ENCODE measurements at regions not wholly inside any gene's neighbourhood (a gene's known extent, or its start where the extent isn't known, plus 50 kb on each side); places are given as distances from the start of the nearest gene placed in this dataset.
"Not testable (repeated sequence)": the region's sequence is repeated elsewhere in the genome, so short reads cannot be mapped to it uniquely, and the experiment has no call there.

DNA sequence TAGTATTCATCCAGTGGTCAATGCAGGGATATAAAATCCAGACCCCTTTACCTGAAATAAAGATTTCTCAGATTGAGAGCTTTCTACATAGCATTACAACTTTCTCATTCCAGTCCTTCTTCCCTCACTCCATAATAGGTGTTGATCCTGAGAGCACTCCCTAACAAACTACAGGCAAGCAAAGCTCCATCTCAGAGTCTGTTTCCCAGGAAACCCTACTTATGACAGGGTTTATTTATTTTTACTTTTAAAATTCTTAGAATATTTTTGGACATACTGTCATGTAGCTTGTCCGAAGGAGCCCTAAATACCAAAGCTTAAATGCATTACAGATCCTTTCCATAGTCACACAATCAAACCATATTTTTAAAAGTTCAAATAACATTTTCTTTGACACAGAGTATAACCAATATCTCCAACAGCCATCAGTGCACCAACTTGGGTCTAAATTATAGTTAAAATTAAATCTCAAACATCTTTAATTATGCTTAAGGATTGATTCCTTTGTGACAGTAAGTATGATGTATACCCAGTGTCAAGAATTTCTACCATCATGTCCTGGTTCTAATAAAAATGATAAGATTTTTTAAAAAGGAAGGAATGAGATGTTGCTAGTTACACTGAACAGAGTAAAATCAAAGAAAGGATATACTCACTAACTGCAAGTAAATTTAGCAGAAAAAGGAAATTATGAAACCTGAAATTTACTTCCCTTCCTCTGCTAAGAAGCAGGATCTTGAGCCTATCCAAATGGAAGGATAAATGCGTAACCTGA lies 580.4 kb upstream of the ADGRL3 start:
- no peak for DNase-seq (ENCODE audit: low read depth, low spot score)

- no peak for DNase-seq (ENCODE audit: low read depth, low spot score)
Observed at GRCh38 chr4:60637976-60638375, 562.1 kb upstream of the ADGRL3 start.

DNA sequence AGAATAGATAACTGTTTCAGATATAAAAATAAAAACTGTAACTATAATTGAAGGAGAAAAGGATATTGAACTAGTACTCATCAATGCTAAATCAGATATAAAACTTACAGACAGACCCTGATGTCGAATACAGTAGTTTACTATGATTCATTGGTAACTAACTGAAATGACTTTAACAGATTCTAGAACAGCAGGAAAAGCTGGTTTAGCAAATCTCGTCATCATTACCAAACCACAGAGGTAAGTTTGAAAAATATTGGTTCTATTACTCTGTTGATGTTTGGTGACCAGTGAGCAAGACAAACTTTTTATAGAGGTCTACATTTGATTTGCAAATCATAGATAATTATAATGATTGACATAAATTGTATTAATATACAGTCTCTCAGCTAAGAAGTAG lies 551.4 kb upstream of the ADGRL3 start:
- no peak for DNase-seq (ENCODE audit: low read depth, low spot score)

- DNase-seq (ENCODE audit: low read depth, low spot score) = no peak
Observed at GRCh38 chr4:60652933-60653332, 547.2 kb upstream of the ADGRL3 start.

DNA sequence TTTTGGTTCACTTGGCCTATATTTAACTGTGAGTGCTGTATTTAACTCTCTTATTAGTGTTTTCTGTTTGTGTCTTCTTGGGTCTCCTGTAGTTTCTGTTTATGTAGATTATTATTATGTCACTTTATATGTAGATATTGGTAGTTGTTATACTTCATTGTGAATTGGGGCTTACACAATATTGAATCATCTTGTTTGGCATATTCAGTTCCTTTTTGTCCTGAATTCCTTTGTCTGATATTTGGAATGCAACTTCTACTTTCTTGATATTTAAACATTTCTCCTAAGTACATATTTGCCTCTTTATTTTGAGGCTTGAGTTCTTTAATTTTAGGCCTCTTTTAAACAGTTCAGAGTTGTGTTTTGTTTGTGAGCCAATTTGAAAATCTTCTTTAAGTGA lies 544.8 kb upstream of the ADGRL3 start:
- DNase-seq (ENCODE audit: low read depth, low spot score) = no peak

GRCh38 chr4:60656171-60656570 lies 544.0 kb upstream of the ADGRL3 start:
- no peak for DNase-seq (ENCODE audit: low read depth, low spot score)

- no peak for DNase-seq (ENCODE audit: low read depth, low spot score)
Observed at GRCh38 chr4:60657041-60657440, 543.1 kb upstream of the ADGRL3 start.

- no peak for DNase-seq (ENCODE audit: low read depth, low spot score)
Observed at GRCh38 chr4:60657807-60658206, 542.3 kb upstream of the ADGRL3 start.

DNA sequence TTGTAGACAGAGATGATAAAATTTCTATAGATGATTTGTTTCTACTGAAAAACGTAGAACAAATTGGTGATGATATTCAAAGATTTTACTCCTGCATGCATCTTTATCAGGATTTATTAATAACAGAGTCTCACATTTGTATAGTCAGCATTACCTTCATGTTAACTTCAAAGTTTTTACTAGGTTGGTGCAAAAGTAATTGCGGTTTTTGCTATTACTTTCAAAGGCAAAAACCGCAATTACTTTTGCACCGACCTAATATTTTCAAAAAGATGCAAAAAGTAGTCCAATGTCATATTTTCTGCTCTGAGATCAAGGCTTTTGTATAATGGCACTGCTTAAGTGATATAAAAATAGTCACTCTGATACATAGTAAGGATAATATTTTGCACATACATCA lies 536.4 kb upstream of the ADGRL3 start:
- DNase-seq (ENCODE audit: low read depth, low spot score) = no peak

DNA sequence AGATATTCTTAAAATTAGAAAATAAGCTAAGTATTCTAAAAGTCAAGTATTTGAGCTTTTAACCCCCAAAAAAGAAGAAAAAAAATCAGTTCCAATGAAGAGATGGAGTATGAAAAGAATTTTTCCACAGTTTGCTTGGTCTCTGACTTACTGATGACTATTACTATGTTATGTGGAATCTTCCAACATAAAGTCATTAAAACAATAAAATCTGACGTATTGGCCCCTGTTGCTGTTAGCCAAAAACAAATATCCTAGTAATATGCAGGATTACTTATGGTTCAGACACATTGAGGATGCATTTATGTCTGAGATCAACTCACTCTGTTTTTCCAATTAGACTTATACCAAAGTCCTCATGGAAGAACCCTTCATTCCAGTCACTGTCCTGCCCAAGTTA lies 517.2 kb upstream of the ADGRL3 start:
- no peak for DNase-seq (ENCODE audit: low read depth, low spot score)

- DNase-seq (ENCODE audit: low read depth, low spot score) = no peak
Observed at GRCh38 chr4:60683357-60683756, 516.8 kb upstream of the ADGRL3 start.

GRCh38 chr4:60683973-60684372 lies 516.2 kb upstream of the ADGRL3 start:
- no peak for DNase-seq (ENCODE audit: low read depth, low spot score)

DNA sequence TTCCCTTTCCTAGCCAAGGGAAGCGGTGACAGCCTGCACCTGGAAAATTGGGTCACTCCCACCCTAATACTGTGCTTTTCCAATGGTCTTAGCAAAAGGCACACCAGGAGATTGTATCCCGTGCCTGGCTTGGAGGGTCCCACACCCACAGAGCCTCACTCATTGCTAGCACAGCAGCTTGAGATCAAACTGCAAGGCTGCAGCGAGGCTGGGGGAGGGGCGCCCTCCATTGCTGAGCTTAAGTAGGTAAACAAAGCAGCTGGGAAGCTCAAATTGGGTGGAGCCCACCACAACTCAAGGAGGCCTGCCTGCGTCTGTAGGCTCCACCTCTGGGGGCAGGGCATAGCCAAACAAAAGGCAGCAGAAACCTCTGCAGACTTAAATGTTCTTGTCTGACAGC lies 504.1 kb upstream of the ADGRL3 start:
- DNase-seq (ENCODE audit: low read depth, low spot score) = not testable (repeated sequence)

DNA sequence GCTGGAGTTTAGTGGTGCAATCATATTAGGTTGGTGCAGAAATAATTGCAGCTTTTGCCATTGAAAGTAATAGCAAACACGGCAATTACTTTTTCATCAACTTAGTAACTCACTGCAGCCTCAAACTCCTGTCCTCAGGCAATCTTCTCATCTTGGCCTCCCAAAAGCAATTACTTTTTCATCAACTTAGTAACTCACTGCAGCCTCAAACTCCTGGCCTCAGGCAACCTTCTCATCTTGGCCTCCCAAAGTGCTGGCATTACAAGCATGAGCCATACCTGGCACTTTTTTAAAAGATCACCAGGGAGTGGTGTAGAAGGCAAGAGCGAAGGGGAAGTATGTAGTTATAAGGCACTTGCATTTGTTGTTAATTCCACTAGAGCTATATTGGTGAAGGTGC lies 491.1 kb upstream of the ADGRL3 start:
- no peak for DNase-seq (ENCODE audit: low read depth, low spot score)

GRCh38 chr4:60718874-60719273 lies 481.3 kb upstream of the ADGRL3 start:
- no peak for DNase-seq (ENCODE audit: low read depth, low spot score)

- no peak for DNase-seq (ENCODE audit: low read depth, low spot score)
Observed at GRCh38 chr4:60721685-60722084, 478.4 kb upstream of the ADGRL3 start.

GRCh38 chr4:60723796-60724195 lies 476.3 kb upstream of the ADGRL3 start:
- no peak for DNase-seq (ENCODE audit: low read depth, low spot score)

DNA sequence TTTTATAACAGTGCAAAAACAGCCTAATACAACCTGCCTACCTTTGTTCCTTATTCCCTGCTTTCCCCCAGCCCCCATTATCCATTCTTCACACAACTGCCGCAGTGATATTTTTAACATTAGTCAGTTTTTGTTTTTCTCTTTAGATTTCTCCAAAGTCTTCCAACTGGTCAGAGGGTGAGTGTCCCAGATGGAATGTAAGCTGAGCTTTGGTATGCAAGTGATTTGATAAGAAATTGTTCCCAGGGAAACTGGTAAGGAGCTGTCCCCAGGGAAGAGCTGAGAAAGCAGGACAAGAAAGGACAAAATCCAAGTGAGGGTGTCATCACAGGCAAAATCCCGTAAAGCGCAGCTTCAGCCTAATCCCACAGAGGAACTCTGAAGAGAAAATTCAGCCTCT lies 475.5 kb upstream of the ADGRL3 start:
- no peak for DNase-seq (ENCODE audit: low read depth, low spot score)

- no peak for DNase-seq (ENCODE audit: low read depth, low spot score)
Observed at GRCh38 chr4:60726779-60727178, 473.3 kb upstream of the ADGRL3 start.

DNA sequence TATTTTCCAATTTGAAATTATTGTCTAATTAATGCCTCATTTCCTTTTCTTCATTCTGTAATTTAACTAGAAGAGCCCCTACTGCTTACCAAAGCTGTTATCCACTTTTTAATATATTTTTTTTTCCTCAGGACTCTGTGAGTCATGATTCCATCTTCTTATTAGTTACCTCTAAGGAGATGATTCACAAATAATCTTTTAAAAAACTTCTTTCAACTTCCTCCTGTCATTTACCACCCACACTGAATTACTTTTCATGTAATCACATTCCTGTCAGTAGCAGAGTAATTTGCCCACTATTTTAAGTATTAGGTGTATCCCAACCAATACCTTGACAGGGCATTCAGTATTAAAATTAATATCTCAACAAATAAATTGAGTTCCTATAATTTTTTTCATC lies 470.9 kb upstream of the ADGRL3 start:
- no peak for DNase-seq (ENCODE audit: low read depth, low spot score)

DNA sequence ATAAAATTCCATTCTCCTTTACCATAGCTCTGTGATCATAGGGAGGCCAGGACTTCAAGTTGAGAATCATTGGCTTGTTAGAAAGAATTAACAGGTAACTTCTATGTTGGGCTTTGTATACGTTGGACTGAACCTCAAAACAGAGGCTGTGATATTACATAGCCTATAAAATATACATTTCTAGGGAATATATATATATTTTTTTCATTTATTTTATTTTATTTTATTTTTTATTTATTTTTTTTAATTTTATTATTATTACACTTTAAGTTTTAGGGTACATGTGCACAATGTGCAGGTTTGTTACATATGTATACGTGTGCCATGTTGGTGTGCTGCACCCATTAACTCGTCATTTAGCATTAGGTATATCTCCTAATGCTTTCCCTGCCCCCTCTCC lies 470.4 kb upstream of the ADGRL3 start:
- not testable (repeated sequence) for DNase-seq (ENCODE audit: low read depth, low spot score)

GRCh38 chr4:60737858-60738257 lies 462.3 kb upstream of the ADGRL3 start:
- DNase-seq (ENCODE audit: low read depth, low spot score) = no peak

GRCh38 chr4:60743654-60744053 lies 456.5 kb upstream of the ADGRL3 start:
- no peak for DNase-seq (ENCODE audit: low read depth, low spot score)

DNA sequence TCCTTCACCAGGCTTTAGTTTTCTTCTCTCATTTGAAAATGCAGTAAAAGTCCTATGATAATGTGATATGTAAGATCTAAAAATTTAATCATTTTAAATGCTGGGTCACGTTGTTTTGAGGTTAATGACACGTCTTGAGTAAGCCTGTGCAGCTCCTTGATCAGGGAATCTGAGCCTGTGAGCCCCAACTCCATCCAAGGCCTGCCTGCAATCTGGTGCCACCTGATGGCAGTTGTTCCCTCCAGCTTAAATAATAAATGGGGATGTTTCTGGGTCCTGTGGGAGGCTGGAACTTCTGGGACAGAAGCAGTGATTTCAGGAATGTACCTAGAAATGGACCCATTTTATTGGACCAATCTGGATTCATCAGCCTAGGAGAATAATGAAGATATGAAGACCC lies 455.4 kb upstream of the ADGRL3 start:
- no peak for DNase-seq (ENCODE audit: low read depth, low spot score)

All from smooth muscle cell of the brain vasculature (primary cell).